ENCODE measurements at regions not wholly inside any gene's neighbourhood (a gene's known extent, or its start where the extent isn't known, plus 50 kb on each side); places are given as distances from the start of the nearest gene placed in this dataset.

DNA sequence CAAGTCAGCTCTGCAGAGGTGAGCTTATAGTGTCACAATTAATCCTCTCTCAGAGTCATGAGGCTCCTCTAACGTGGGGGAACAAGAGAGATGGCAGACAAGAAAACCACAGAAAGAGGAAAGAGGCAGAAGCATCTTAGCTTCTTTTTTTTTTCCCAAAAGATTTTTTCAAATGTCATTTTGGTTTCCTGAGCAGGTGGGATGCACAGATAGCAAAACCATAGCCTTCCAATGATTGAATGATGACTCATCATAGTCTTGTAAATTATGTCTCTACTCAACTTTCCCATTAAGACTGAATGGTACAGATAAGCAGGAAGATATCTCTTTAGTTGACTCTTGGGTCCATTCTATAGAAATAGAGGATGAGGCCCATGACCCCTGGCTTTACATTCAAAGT is 162.8 kb upstream of the ZFHX3 start:
- ATAC-seq = no peak
- TF ChIP-seq ZFP30 (CRISPR knock-in tag; IDR thresholded peaks at IDR 0.05) (no peak), CSDC2 (CRISPR knock-in tag; IDR thresholded peaks at IDR 0.05) (no peak), TCF4 (CRISPR knock-in tag; IDR thresholded peaks at IDR 0.05; ENCODE audit: borderline replicate concordance) (no peak), ISL1 (CRISPR knock-in tag; IDR thresholded peaks at IDR 0.05) (no peak), RARB (CRISPR knock-in tag; IDR thresholded peaks at IDR 0.05) (no peak), ZNF70 (CRISPR knock-in tag; IDR thresholded peaks at IDR 0.05) (no peak), ZFP3 (CRISPR knock-in tag; IDR thresholded peaks at IDR 0.05) (no peak), TOX (CRISPR knock-in tag; IDR thresholded peaks at IDR 0.05; ENCODE audit: borderline replicate concordance) (no peak), ZNF565 (CRISPR knock-in tag; conservative IDR thresholded peaks at IDR 0.05; ENCODE audit: low read depth) (no peak), PPARA (CRISPR knock-in tag; IDR thresholded peaks at IDR 0.05; ENCODE audit: borderline replicate concordance) (no peak), ESRRG (CRISPR knock-in tag; IDR thresholded peaks at IDR 0.05) (no peak), BACH2 (CRISPR knock-in tag; IDR thresholded peaks at IDR 0.05; ENCODE audit: borderline replicate concordance) (no peak), ZC3H10 (CRISPR knock-in tag; IDR thresholded peaks at IDR 0.05) (no peak), SNAI2 (CRISPR knock-in tag; IDR thresholded peaks at IDR 0.05) (no peak), OSR1 (CRISPR knock-in tag; IDR thresholded peaks at IDR 0.05) (no peak), GLIS3 (CRISPR knock-in tag; IDR thresholded peaks at IDR 0.05) (no peak)
- TF ChIP-seq, protein P1, sequence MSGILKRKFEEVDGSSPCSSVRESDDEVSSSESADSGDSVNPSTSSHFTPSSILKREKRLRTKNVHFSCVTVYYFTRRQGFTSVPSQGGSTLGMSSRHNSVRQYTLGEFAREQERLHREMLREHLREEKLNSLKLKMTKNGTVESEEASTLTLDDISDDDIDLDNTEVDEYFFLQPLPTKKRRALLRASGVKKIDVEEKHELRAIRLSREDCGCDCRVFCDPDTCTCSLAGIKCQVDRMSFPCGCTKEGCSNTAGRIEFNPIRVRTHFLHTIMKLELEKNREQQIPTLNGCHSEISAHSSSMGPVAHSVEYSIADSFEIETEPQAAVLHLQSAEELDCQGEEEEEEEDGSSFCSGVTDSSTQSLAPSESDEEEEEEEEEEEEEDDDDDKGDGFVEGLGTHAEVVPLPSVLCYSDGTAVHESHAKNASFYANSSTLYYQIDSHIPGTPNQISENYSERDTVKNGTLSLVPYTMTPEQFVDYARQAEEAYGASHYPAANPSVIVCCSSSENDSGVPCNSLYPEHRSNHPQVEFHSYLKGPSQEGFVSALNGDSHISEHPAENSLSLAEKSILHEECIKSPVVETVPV (CRISPR knock-in tag; IDR thresholded peaks at IDR 0.05) = no peak
- TF ChIP-seq, protein P2, sequence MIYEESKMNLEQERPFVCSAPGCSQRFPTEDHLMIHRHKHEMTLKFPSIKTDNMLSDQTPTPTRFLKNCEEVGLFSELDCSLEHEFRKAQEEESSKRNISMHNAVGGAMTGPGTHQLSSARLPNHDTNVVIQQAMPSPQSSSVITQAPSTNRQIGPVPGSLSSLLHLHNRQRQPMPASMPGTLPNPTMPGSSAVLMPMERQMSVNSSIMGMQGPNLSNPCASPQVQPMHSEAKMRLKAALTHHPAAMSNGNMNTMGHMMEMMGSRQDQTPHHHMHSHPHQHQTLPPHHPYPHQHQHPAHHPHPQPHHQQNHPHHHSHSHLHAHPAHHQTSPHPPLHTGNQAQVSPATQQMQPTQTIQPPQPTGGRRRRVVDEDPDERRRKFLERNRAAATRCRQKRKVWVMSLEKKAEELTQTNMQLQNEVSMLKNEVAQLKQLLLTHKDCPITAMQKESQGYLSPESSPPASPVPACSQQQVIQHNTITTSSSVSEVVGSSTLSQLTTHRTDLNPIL (CRISPR knock-in tag; IDR thresholded peaks at IDR 0.05; ENCODE audit: low read depth) = no peak
- TF ChIP-seq, protein P3, sequence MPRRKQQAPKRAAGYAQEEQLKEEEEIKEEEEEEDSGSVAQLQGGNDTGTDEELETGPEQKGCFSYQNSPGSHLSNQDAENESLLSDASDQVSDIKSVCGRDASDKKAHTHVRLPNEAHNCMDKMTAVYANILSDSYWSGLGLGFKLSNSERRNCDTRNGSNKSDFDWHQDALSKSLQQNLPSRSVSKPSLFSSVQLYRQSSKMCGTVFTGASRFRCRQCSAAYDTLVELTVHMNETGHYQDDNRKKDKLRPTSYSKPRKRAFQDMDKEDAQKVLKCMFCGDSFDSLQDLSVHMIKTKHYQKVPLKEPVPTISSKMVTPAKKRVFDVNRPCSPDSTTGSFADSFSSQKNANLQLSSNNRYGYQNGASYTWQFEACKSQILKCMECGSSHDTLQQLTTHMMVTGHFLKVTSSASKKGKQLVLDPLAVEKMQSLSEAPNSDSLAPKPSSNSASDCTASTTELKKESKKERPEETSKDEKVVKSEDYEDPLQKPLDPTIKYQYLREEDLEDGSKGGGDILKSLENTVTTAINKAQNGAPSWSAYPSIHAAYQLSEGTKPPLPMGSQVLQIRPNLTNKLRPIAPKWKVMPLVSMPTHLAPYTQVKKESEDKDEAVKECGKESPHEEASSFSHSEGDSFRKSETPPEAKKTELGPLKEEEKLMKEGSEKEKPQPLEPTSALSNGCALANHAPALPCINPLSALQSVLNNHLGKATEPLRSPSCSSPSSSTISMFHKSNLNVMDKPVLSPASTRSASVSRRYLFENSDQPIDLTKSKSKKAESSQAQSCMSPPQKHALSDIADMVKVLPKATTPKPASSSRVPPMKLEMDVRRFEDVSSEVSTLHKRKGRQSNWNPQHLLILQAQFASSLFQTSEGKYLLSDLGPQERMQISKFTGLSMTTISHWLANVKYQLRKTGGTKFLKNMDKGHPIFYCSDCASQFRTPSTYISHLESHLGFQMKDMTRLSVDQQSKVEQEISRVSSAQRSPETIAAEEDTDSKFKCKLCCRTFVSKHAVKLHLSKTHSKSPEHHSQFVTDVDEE (CRISPR knock-in tag; IDR thresholded peaks at IDR 0.05) = no peak

DNA sequence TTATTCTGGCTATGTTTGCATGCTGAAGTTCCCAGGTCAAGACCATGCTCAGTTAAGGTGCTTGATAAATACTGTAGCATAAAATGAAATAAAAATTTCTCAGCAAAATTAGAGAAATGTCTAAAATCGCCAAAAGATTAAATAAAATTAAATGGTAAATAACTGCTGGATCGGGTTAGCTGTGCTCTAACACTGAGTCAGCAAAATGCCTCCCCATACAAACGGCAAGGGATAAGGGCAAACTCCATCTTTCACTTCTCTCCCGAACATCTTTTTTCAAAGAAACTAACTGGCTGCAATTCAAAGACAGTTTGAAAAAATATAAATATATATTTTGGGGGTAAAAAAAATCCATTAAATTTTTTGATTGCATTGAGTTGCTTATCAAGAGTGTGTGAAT is 162.2 kb upstream of the ZFHX3 start:
- TF ChIP-seq CSDC2 (CRISPR knock-in tag; IDR thresholded peaks at IDR 0.05) (no peak), ZFP30 (CRISPR knock-in tag; IDR thresholded peaks at IDR 0.05) (no peak), PPARA (CRISPR knock-in tag; IDR thresholded peaks at IDR 0.05; ENCODE audit: borderline replicate concordance) (no peak), ARNTL (CRISPR knock-in tag; IDR thresholded peaks at IDR 0.05; ENCODE audit: borderline replicate concordance, low read depth) (no peak), TOX (CRISPR knock-in tag; IDR thresholded peaks at IDR 0.05; ENCODE audit: borderline replicate concordance) (no peak), ESRRG (CRISPR knock-in tag; IDR thresholded peaks at IDR 0.05) (no peak), TCF4 (CRISPR knock-in tag; IDR thresholded peaks at IDR 0.05; ENCODE audit: borderline replicate concordance) (no peak)
- TF ChIP-seq, protein P4, sequence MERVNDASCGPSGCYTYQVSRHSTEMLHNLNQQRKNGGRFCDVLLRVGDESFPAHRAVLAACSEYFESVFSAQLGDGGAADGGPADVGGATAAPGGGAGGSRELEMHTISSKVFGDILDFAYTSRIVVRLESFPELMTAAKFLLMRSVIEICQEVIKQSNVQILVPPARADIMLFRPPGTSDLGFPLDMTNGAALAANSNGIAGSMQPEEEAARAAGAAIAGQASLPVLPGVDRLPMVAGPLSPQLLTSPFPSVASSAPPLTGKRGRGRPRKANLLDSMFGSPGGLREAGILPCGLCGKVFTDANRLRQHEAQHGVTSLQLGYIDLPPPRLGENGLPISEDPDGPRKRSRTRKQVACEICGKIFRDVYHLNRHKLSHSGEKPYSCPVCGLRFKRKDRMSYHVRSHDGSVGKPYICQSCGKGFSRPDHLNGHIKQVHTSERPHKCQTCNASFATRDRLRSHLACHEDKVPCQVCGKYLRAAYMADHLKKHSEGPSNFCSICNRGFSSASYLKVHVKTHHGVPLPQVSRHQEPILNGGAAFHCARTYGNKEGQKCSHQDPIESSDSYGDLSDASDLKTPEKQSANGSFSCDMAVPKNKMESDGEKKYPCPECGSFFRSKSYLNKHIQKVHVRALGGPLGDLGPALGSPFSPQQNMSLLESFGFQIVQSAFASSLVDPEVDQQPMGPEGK (CRISPR knock-in tag; IDR thresholded peaks at IDR 0.05; ENCODE audit: borderline replicate concordance) = no peak
- TF ChIP-seq, protein P5, sequence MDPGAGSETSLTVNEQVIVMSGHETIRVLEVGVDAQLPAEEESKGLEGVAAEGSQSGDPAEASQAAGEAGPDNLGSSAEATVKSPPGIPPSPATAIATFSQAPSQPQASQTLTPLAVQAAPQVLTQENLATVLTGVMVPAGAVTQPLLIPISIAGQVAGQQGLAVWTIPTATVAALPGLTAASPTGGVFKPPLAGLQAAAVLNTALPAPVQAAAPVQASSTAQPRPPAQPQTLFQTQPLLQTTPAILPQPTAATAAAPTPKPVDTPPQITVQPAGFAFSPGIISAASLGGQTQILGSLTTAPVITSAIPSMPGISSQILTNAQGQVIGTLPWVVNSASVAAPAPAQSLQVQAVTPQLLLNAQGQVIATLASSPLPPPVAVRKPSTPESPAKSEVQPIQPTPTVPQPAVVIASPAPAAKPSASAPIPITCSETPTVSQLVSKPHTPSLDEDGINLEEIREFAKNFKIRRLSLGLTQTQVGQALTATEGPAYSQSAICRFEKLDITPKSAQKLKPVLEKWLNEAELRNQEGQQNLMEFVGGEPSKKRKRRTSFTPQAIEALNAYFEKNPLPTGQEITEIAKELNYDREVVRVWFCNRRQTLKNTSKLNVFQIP (CRISPR knock-in tag; IDR thresholded peaks at IDR 0.05; ENCODE audit: borderline replicate concordance, low read depth) = no peak
- no peak for ATAC-seq

DNA sequence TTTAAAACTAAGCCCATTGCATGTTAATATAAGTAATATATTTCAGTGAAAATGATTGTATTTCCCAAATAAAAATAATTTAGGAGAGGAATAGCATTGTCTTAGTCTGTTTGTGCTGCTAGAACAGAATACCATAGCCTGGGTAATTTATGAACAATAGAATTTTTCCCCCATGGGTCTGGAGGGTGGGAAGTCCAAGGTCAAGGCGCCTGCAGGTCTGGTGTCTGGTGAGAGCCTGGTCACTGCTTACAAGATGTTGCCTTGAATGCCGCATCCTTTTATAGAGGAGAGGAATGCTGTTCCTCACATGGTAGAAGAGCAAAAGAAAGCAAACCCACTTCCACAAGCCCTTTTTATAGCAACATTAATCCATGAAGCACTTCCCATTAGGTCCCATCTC is 161.3 kb upstream of the ZFHX3 start:
- TF ChIP-seq, protein P3 (CRISPR knock-in tag; IDR thresholded peaks at IDR 0.05) = no peak
- ATAC-seq = no peak

Data from SK-N-SH treated with all-trans-retinoic acid at 6 μM for 48 hours (cell line).